IMR-90 (cell line): ENCODE measurements at regions not wholly inside any gene's neighbourhood (a gene's known extent, or its start where the extent isn't known, plus 50 kb on each side); places are given as distances from the start of the nearest gene placed in this dataset.

Experiments
- ATAC-seq: fragments of 200-7000 bp; cut with Tn5 transposase; 2 replicates; pipeline ENCODE4 v1.9.1; 2020; ENCODE audit warnings: low read depth, mild to moderate bottlenecking, moderate library complexity
- BruUV-seq: library from RNA; stranded (reverse); fragments of 400-500 nt; replicated peaks from 2 replicates; lab custom pipeline; 2021; lab: Mats Ljungman, UMichigan
- CTCF ChIA-PET: fragments of 300-600 bp; formaldehyde crosslinking; extraction: SDS; loops from one replicate; lab custom pipeline; 2021; ENCODE audit warnings: antibody characterized with exemption; lab: Yijun Ruan, JAX
- POLR2A ChIA-PET: fragments of 300-600 bp; sonication (Branson Sonifier 250); formaldehyde crosslinking; loops from one replicate; lab custom pipeline; 2022; ENCODE audit warnings: antibody characterized with exemption; ENCODE audit not compliant: unreplicated experiment; lab: Charles Lee
- DNase-seq: peaks from one replicate; pipeline ENCODE4 v3.0.0; 2013
- H2AFZ ChIP-seq: replicated peaks from 2 replicates; pipeline ENCODE3; 2013; ENCODE audit warnings: low read length, mild to moderate bottlenecking; ENCODE audit not compliant: poor library complexity
- H2AK5ac ChIP-seq: 2 replicates; pipeline ENCODE4 v1.6.1; 2013; ENCODE audit warnings: low read depth, low read length, inconsistent platforms
- H2AK9ac ChIP-seq: replicated peaks from 2 replicates; pipeline ENCODE3; 2013; ENCODE audit warnings: mild to moderate bottlenecking, low read depth, low read length, moderate library complexity; ENCODE audit not compliant: poor library complexity
- H2BK120ac ChIP-seq: 2 replicates; pipeline ENCODE4 v1.6.1; 2013; ENCODE audit warnings: low read depth, low read length, inconsistent platforms
- H2BK15ac ChIP-seq: 3 replicates; pipeline ENCODE4 v1.6.1; 2013; ENCODE audit warnings: low read depth, low read length, inconsistent platforms
- H2BK20ac ChIP-seq: 2 replicates; pipeline ENCODE4 v1.6.1; 2013; ENCODE audit warnings: low read depth, mild to moderate bottlenecking, inconsistent platforms, low read length, moderate library complexity
- H2BK5ac ChIP-seq: 2 replicates; pipeline ENCODE4 v1.6.1; 2013; ENCODE audit warnings: mild to moderate bottlenecking, low read depth, low read length, inconsistent platforms; ENCODE audit not compliant: poor library complexity, severe bottlenecking
- H3K14ac ChIP-seq: replicated peaks from 2 replicates; pipeline ENCODE4 v1.6.1; 2013; ENCODE audit warnings: low read depth, low read length, inconsistent platforms
- H3K18ac ChIP-seq: 2 replicates; pipeline ENCODE4 v1.6.1; 2013; ENCODE audit warnings: low read depth, low read length, control low read depth
- H3K23ac ChIP-seq: 2 replicates; pipeline ENCODE4 v1.6.1; 2013; ENCODE audit warnings: low read depth, low read length, inconsistent platforms
- H3K27ac ChIP-seq: 2 replicates; pipeline ENCODE4 v1.5.1; 2013; ENCODE audit warnings: mild to moderate bottlenecking, control low read depth, low read length; ENCODE audit not compliant: insufficient read depth
- H3K27me3 ChIP-seq: 2 replicates; pipeline ENCODE4 v1.6.1; 2013; ENCODE audit warnings: low read length; ENCODE audit not compliant: control insufficient read depth, insufficient read depth
- H3K36me3 ChIP-seq: 2 replicates; pipeline ENCODE4 v1.6.1; 2013; ENCODE audit warnings: low read length, mixed read lengths; ENCODE audit not compliant: control insufficient read depth, insufficient read depth
- H3K4ac ChIP-seq: 2 replicates; pipeline ENCODE4 v1.6.1; 2013; ENCODE audit warnings: low read depth, low read length, inconsistent platforms
- H3K4me1 ChIP-seq: 2 replicates; pipeline ENCODE4 v1.6.1; 2013; ENCODE audit warnings: low read length, mixed read lengths; ENCODE audit not compliant: control insufficient read depth, insufficient read depth
- H3K4me2 ChIP-seq: 2 replicates; pipeline ENCODE4 v1.6.1; 2013; ENCODE audit warnings: low read depth, mild to moderate bottlenecking, control low read depth, low read length, moderate library complexity
- H3K4me3 ChIP-seq: 2 replicates; pipeline ENCODE4 v1.5.1; 2013; ENCODE audit warnings: low read depth, mild to moderate bottlenecking, control low read depth, low read length, moderate library complexity; ENCODE audit not compliant: insufficient read depth
- H3K56ac ChIP-seq: 2 replicates; pipeline ENCODE4 v1.6.1; 2013; ENCODE audit warnings: low read length, inconsistent platforms; ENCODE audit not compliant: insufficient read depth; ENCODE audit errors: extremely low read depth
- H3K79me1 ChIP-seq, 2 experiments: 2 replicates each; pipeline ENCODE4 v1.6.1; 2013; ENCODE audit warnings: low read length in 2 of 2, inconsistent platforms in 1 of 2, low read depth in 1 of 2
- H3K9ac ChIP-seq: 2 replicates; pipeline ENCODE4 v1.6.1; 2013; ENCODE audit warnings: low read depth, low read length, control low read depth
- H3K9me1 ChIP-seq: 2 replicates; pipeline ENCODE4 v1.6.1; 2013; ENCODE audit warnings: low read length, inconsistent platforms; ENCODE audit not compliant: insufficient read depth
- H3K9me3 ChIP-seq: 2 replicates; pipeline ENCODE4 v1.6.1; 2013; ENCODE audit warnings: low read length; ENCODE audit not compliant: control insufficient read depth, insufficient read depth
- H4K20me1 ChIP-seq: 2 replicates; pipeline ENCODE4 v1.6.1; 2013; ENCODE audit warnings: low read length, inconsistent platforms; ENCODE audit not compliant: insufficient read depth
- H4K5ac ChIP-seq: 2 replicates; pipeline ENCODE4 v1.6.1; 2013; ENCODE audit warnings: mild to moderate bottlenecking, low read depth, low read length, control low read depth
- H4K8ac ChIP-seq, 2 experiments: 2 replicates each; pipeline ENCODE4 v1.6.1; 2013; ENCODE audit warnings: low read depth in 2 of 2, low read length in 2 of 2, control low read depth in 1 of 2, inconsistent platforms in 1 of 2
- H4K91ac ChIP-seq: 2 replicates; pipeline ENCODE4 v1.6.1; 2013; ENCODE audit warnings: low read depth, low read length, inconsistent platforms; ENCODE audit not compliant: insufficient read depth
- CEBPB ChIP-seq: IDR thresholded peaks from 2 replicates; pipeline ENCODE4 v1.6.1; 2012; ENCODE audit warnings: low read depth, low read length, improper control_type of control experiment
- MXI1 ChIP-seq: IDR thresholded peaks from 2 replicates; pipeline ENCODE4 v1.6.1; 2012; ENCODE audit warnings: low read depth, mild to moderate bottlenecking, low read length, moderate library complexity, borderline replicate concordance
- POLR2A ChIP-seq: IDR thresholded peaks from 2 replicates; pipeline ENCODE4 v1.6.1; 2012; ENCODE audit warnings: mild to moderate bottlenecking, low read depth, low read length
- RAD21 ChIP-seq: IDR thresholded peaks from 2 replicates; pipeline ENCODE4 v1.6.1; 2012; ENCODE audit warnings: low read length, improper control_type of control experiment
- RFX5 ChIP-seq: IDR thresholded peaks from 2 replicates; pipeline ENCODE4 v1.8.0; 2012; ENCODE audit warnings: low read depth, mild to moderate bottlenecking, low read length, moderate library complexity
- dilution Hi-C: fragments of 300-500 bp; cut with HindIII; formaldehyde crosslinking; loops from one replicate; pipeline ENCODE4 v1.14.3; 2018; ENCODE audit warnings: low sequenced_read_pairs; ENCODE audit not compliant: unreplicated experiment
- in situ Hi-C: fragments of 300-500 bp; cut with MboI; formaldehyde crosslinking; loops from 3 replicates; pipeline ENCODE4 v1.14.3; 2019; ENCODE audit warnings: low sequenced_read_pairs, inconsistent platforms, mixed read lengths
- intact Hi-C: fragments of 100-400 bp; cut with micrococcal nuclease; formaldehyde crosslinking; loops from 2 replicates; pipeline ENCODE4 v1.10.0; 2022
- TF ChIP-seq, protein P1 (sequence below): fragments of 150-350 bp; IDR thresholded peaks from 2 replicates; pipeline ENCODE4 v1.6.1; 2017; ENCODE audit warnings: mild to moderate bottlenecking, antibody characterized with exemption, low read length, low read depth

DNA sequence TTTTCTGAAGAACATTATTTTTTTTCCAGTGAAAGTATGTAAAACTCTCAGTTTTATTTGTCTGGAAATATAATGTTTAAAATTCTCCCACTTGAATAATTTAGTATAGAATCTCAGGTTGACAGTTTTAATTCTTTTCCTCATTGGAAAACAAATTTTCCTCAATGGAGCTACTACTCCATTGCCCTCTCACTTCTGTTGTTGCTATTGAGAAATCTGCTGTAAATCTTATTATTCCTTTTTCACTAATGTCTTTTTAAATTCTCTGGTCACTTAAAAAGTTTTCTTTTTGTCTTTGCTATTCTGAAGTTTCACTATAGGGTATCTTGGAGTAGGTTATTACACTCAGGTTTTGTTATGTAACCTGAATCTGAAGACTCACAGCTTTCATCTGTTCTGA, 216.1 kb upstream of the PMFBP1 start:
- dilution Hi-C loops: no loop called here

More for the DNA sequence above, 216.1 kb upstream of the PMFBP1 start:
- no TSS peak for BruUV-seq
- ATAC-seq (no peak), DNase-seq (no peak)
- Histone ChIP-seq H4K20me1 (no peaks in the 10 kb centered on the region), H2BK20ac (no peak overlapping the region), H2BK120ac (no peak overlapping the region), H3K4me2 (no peak overlapping the region), H2AFZ (no peak overlapping the region), H2BK15ac (no peak overlapping the region), H4K5ac (no peak overlapping the region), H3K4me1 (no peaks in the 10 kb centered on the region), H3K9me1 (no peaks in the 10 kb centered on the region), H3K56ac (no peak overlapping the region), H3K9me3 (no peaks in the 10 kb centered on the region), H3K23ac (no peak overlapping the region), H3K27me3 (no peaks in the 10 kb centered on the region), H2BK5ac (no peak overlapping the region), H3K4ac (no peak overlapping the region), H3K18ac (no peak overlapping the region), H3K27ac (no peak overlapping the region), H2AK9ac (no peak overlapping the region), H4K91ac (no peak overlapping the region), H2AK5ac (no peak overlapping the region), H3K4me3 (no peak overlapping the region), H3K79me1 (no peaks in the 10 kb centered on the region), H3K9ac (no peak overlapping the region), H4K8ac (no peak overlapping the region), H3K14ac (no peak overlapping the region), H3K36me3 (no peaks in the 10 kb centered on the region)
- TF ChIP-seq, protein P1, sequence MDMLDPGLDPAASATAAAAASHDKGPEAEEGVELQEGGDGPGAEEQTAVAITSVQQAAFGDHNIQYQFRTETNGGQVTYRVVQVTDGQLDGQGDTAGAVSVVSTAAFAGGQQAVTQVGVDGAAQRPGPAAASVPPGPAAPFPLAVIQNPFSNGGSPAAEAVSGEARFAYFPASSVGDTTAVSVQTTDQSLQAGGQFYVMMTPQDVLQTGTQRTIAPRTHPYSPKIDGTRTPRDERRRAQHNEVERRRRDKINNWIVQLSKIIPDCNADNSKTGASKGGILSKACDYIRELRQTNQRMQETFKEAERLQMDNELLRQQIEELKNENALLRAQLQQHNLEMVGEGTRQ: no peak
- no peak for TF ChIP-seq CEBPB
- TF ChIP-seq RFX5: no peak
- no peak for TF ChIP-seq POLR2A
- no peak for TF ChIP-seq RAD21
- no peak for TF ChIP-seq MXI1
- intact Hi-C loops (no loop called here), in situ Hi-C loops (no loop called here)
- POLR2A ChIA-PET: no interaction called here
- CTCF ChIA-PET: interaction anchor here (0.6 kb wide), 1 partner anchor 85 kb away, joined by 4 read pairs; no protein-coding TSS in a partner anchor
